ENCODE measurements at regions not wholly inside any gene's neighbourhood (a gene's known extent, or its start where the extent isn't known, plus 50 kb on each side); places are given as distances from the start of the nearest gene placed in this dataset.

GRCh38 chr5:74141053-74141452 lies 499.5 kb downstream of the ENC1 start:
- peak; percentile 41 for DNase-seq (ENCODE audit: low read depth, low spot score)
- H3K4me3 ChIP-seq (ENCODE audit: low read depth, low read length) = no peak overlapping the region
- in situ Hi-C loops (cut with HindIII; ENCODE audit: low sequenced_read_pairs) = no loop called here
- TF ChIP-seq, protein P1, sequence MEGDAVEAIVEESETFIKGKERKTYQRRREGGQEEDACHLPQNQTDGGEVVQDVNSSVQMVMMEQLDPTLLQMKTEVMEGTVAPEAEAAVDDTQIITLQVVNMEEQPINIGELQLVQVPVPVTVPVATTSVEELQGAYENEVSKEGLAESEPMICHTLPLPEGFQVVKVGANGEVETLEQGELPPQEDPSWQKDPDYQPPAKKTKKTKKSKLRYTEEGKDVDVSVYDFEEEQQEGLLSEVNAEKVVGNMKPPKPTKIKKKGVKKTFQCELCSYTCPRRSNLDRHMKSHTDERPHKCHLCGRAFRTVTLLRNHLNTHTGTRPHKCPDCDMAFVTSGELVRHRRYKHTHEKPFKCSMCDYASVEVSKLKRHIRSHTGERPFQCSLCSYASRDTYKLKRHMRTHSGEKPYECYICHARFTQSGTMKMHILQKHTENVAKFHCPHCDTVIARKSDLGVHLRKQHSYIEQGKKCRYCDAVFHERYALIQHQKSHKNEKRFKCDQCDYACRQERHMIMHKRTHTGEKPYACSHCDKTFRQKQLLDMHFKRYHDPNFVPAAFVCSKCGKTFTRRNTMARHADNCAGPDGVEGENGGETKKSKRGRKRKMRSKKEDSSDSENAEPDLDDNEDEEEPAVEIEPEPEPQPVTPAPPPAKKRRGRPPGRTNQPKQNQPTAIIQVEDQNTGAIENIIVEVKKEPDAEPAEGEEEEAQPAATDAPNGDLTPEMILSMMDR (IDR thresholded peaks at IDR 0.05; ENCODE audit: low read depth, low read length) = no peak

- in situ Hi-C loops (cut with HindIII; ENCODE audit: low sequenced_read_pairs) = no loop called here
- DNase-seq (ENCODE audit: low read depth, low spot score) = no peak
- H3K4me3 ChIP-seq (ENCODE audit: low read depth, low read length) = no peak overlapping the region
- TF ChIP-seq, protein P1 (IDR thresholded peaks at IDR 0.05; ENCODE audit: low read depth, low read length) = no peak
Observed at GRCh38 chr5:74140409-74140808, 500.1 kb downstream of the ENC1 start.

DNA sequence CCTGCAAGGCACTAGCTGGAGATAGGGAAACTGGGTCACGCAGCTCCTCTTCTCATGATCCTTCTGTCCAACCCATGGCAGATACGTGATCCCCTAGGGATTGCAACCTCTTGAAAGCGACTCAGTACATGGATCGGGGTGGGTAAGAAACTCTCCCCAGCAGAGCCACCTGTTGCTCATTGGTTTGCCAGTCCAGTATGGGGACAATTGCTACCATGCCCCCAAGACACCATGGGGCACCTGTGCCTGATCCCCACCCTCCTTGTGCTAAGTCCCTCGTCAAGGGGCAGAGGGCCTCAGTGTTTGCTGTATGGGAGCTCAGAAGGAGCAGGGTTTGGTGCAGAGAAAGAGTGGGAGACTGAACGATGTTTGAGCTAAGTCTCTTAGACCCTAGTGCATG lies 500.9 kb downstream of the ENC1 start:
- TF ChIP-seq, protein P1 (IDR thresholded peaks at IDR 0.05; ENCODE audit: low read depth, low read length) = no peak
- no peak overlapping the region for H3K4me3 ChIP-seq (ENCODE audit: low read depth, low read length)
- DNase-seq (ENCODE audit: low read depth, low spot score) = no peak
- in situ Hi-C loops (cut with HindIII; ENCODE audit: low sequenced_read_pairs) = no loop called here

GRCh38 chr5:74138721-74139120 lies 501.8 kb downstream of the ENC1 start:
- in situ Hi-C loops (cut with HindIII; ENCODE audit: low sequenced_read_pairs) = no loop called here
- H3K4me3 ChIP-seq (ENCODE audit: low read depth, low read length) = no peak overlapping the region
- DNase-seq (ENCODE audit: low read depth, low spot score) = no peak
- TF ChIP-seq, protein P1 (IDR thresholded peaks at IDR 0.05; ENCODE audit: low read depth, low read length) = no peak

- in situ Hi-C loops (cut with HindIII; ENCODE audit: low sequenced_read_pairs) = no loop called here
- H3K4me3 ChIP-seq (ENCODE audit: low read depth, low read length) = no peak overlapping the region
- no peak for DNase-seq (ENCODE audit: low read depth, low spot score)
- TF ChIP-seq, protein P1 (IDR thresholded peaks at IDR 0.05; ENCODE audit: low read depth, low read length) = no peak
Observed at GRCh38 chr5:74136276-74136825, 504.2 kb downstream of the ENC1 start.

DNA sequence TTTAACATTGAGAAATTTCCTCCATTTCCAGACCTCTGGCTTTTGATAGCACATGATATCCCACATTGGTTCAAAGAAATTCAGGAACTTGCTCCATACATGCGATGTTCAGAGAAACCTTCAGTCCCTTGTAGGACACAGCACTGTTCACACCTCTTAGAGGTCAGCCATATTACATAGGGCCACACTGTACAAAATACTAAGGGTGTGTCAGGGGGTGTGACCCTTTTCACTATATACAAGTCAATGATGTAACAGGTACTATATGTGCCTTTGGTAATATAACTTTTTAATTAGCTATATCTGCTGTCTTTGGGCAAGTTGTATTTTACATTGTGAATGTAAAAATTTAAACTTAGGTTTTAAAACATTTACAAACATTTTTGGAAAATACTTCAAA lies 505.5 kb downstream of the ENC1 start:
- in situ Hi-C loops (cut with HindIII; ENCODE audit: low sequenced_read_pairs) = no loop called here

More for the DNA sequence above, 505.5 kb downstream of the ENC1 start:
- DNase-seq (ENCODE audit: low read depth, low spot score) = no peak
- TF ChIP-seq, protein P1 (IDR thresholded peaks at IDR 0.05; ENCODE audit: low read depth, low read length) = no peak
- H3K4me3 ChIP-seq (ENCODE audit: low read depth, low read length) = no peak overlapping the region

Measured in astrocyte of the spinal cord (primary cell).